HEK293T (cell line): ENCODE measurements at regions not wholly inside any gene's neighbourhood (a gene's known extent, or its start where the extent isn't known, plus 50 kb on each side); places are given as distances from the start of the nearest gene placed in this dataset.

Source experiments
- CTBP1 ChIP-seq: fragments of 450-650 bp; IDR thresholded peaks from 2 replicates; pipeline ENCODE4 v1.6.1; 2016; ENCODE audit warnings: borderline replicate concordance
- ELF4 ChIP-seq: fragments of 450-650 bp; IDR thresholded peaks from 2 replicates; pipeline ENCODE4 v1.6.1; 2017; ENCODE audit warnings: antibody characterized with exemption
- FOXA1 ChIP-seq: fragments of 450-650 bp; IDR thresholded peaks from 2 replicates; pipeline ENCODE4 v1.6.1; 2016; ENCODE audit warnings: mild to moderate bottlenecking
- FOXK2 ChIP-seq: fragments of 450-650 bp; IDR thresholded peaks from 2 replicates; pipeline ENCODE4 v1.6.1; 2016; ENCODE audit warnings: mild to moderate bottlenecking
- FOXM1 ChIP-seq: fragments of 450-650 bp; IDR thresholded peaks from 2 replicates; pipeline ENCODE4 v1.6.1; 2017; ENCODE audit warnings: mild to moderate bottlenecking, borderline replicate concordance
- L3MBTL2 ChIP-seq: fragments of 450-650 bp; conservative IDR thresholded peaks from 2 replicates; pipeline ENCODE4 v1.6.1; 2016; ENCODE audit warnings: mild to moderate bottlenecking
- NFRKB ChIP-seq: fragments of 450-650 bp; IDR thresholded peaks from 2 replicates; pipeline ENCODE4 v1.6.1; 2016; ENCODE audit warnings: mild to moderate bottlenecking, moderate library complexity
- SP1 ChIP-seq: fragments of 450-650 bp; IDR thresholded peaks from 2 replicates; pipeline ENCODE4 v1.6.1; 2017
- TARDBP ChIP-seq: fragments of 450-650 bp; IDR thresholded peaks from 2 replicates; pipeline ENCODE4 v1.6.1; 2016
- ZNF384 ChIP-seq: fragments of 450-650 bp; IDR thresholded peaks from 2 replicates; pipeline ENCODE4 v1.6.1; 2016
- TF ChIP-seq, protein P1 (sequence below): fragments of 450-650 bp; IDR thresholded peaks from 2 replicates; pipeline ENCODE4 v1.6.1; 2016

DNA sequence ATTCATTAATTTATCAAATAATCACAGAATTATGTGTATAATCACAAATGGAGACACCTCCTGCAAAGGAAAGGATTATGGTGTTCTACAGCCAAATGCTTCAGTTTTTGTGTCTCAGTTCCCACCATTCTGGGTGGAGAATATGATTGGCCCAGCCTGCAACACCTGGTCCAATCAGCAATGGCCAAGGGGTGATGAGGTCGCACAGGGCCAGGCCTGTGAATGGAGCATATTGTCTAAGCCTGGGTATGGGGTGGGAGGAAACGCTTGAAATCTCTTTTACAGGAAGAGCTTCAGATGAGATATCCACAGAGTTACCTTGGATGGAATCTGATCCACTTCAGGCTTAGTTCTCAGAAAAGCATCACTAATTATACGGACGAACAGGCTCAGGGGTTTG lies 271.6 kb downstream of the DHX35 start:
- no peak for TF ChIP-seq ZNF384
- TF ChIP-seq L3MBTL2: no peak
- TF ChIP-seq, protein P1, sequence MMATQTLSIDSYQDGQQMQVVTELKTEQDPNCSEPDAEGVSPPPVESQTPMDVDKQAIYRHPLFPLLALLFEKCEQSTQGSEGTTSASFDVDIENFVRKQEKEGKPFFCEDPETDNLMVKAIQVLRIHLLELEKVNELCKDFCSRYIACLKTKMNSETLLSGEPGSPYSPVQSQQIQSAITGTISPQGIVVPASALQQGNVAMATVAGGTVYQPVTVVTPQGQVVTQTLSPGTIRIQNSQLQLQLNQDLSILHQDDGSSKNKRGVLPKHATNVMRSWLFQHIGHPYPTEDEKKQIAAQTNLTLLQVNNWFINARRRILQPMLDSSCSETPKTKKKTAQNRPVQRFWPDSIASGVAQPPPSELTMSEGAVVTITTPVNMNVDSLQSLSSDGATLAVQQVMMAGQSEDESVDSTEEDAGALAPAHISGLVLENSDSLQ: no peak
- no peak for TF ChIP-seq TARDBP
- no peak for TF ChIP-seq FOXM1
- TF ChIP-seq FOXK2: no peak
- TF ChIP-seq SP1: no peak
- no peak for TF ChIP-seq ELF4
- TF ChIP-seq NFRKB: no peak
- no peak for TF ChIP-seq FOXA1
- TF ChIP-seq CTBP1: no peak
